Fibroblast of lung (primary cell): ENCODE measurements at regions not wholly inside any gene's neighbourhood (a gene's known extent, or its start where the extent isn't known, plus 50 kb on each side); places are given as distances from the start of the nearest gene placed in this dataset.
A peak's percentile ranks its signal among the peaks of the same experiment; 100 is the strongest.

Source experiments
- DNase-seq, 2 donors: peaks; one replicate each; pipeline versions ENCODE4 v3.0.0 to v3.0.0-alpha.2; 2010; ENCODE audit warnings: low read depth in 2 of 2
- H2AFZ ChIP-seq: 2 replicates; pipeline ENCODE4 v1.5.1; 2012; ENCODE audit warnings: low read length, control low read depth, inconsistent platforms
- H3K27ac ChIP-seq: 2 replicates; pipeline ENCODE4 v1.5.1; 2011; ENCODE audit warnings: low read length, control low read depth; ENCODE audit not compliant: insufficient read depth
- H3K27me3 ChIP-seq: 2 replicates; pipeline ENCODE4 v1.5.1; 2011; ENCODE audit warnings: mild to moderate bottlenecking, low read length; ENCODE audit not compliant: control insufficient read depth, insufficient read depth
- H3K36me3 ChIP-seq: 2 replicates; pipeline ENCODE4 v1.5.1; 2011; ENCODE audit warnings: low read length; ENCODE audit not compliant: control insufficient read depth, insufficient read depth
- H3K4me1 ChIP-seq: 2 replicates; pipeline ENCODE4 v1.5.1; 2011; ENCODE audit warnings: low read length; ENCODE audit not compliant: control insufficient read depth, insufficient read depth; ENCODE audit errors: extremely low read depth
- H3K4me2 ChIP-seq: 2 replicates; pipeline ENCODE4 v1.5.1; 2011; ENCODE audit warnings: low read length, control low read depth; ENCODE audit not compliant: insufficient read depth; ENCODE audit errors: extremely low read depth
- H3K4me3 ChIP-seq, 4 experiments: fragments of 200-600 bp in 1 of 4; sonication (generic) in 1 of 4; replicated peaks in 1 of 4; 2 replicates each; pipeline ENCODE4 v1.5.1; 2011 to 2016; ENCODE audit warnings: low read length in 4 of 4, low read depth in 3 of 4, mild to moderate bottlenecking in 3 of 4, control low read depth in 2 of 4, inconsistent platforms in 1 of 4, mixed read lengths in 1 of 4; ENCODE audit not compliant: insufficient read depth in 1 of 4; ENCODE audit errors: control extremely low read depth in 1 of 4
- H3K79me2 ChIP-seq: 2 replicates; pipeline ENCODE4 v1.5.1; 2012; ENCODE audit warnings: mild to moderate bottlenecking, low read length, inconsistent platforms; ENCODE audit not compliant: control insufficient read depth, insufficient read depth
- H3K9ac ChIP-seq: 2 replicates; pipeline ENCODE4 v1.5.1; 2011; ENCODE audit warnings: mild to moderate bottlenecking, low read length, control low read depth; ENCODE audit not compliant: insufficient read depth
- H3K9me3 ChIP-seq: 2 replicates; pipeline ENCODE4 v1.5.1; 2012; ENCODE audit warnings: low read depth, low read length; ENCODE audit not compliant: control insufficient read depth, insufficient read depth
- H4K20me1 ChIP-seq: 2 replicates; pipeline ENCODE4 v1.5.1; 2011; ENCODE audit warnings: low read length; ENCODE audit not compliant: control insufficient read depth, insufficient read depth; ENCODE audit errors: extremely low read depth
- CTCF ChIP-seq, 2 donors: IDR thresholded peaks in 1 of 2; conservative IDR thresholded peaks in 1 of 2; 1 replicate in 1 of 2; 2 replicates in 1 of 2; pipeline ENCODE4 v1.5.1; 2011 to 2012; ENCODE audit warnings: low read length in 2 of 2, control low read depth in 1 of 2, inconsistent platforms in 1 of 2, low read depth in 1 of 2, mild to moderate bottlenecking in 1 of 2
- EZH2 ChIP-seq: IDR thresholded peaks from 2 replicates; pipeline ENCODE4 v1.5.1; 2012; ENCODE audit warnings: low read length, control low read depth, mild to moderate bottlenecking; ENCODE audit errors: missing control alignments

GRCh38 chr3:187950671-187951070 lies 203.3 kb upstream of the LPP start:
- H3K79me2 ChIP-seq, result no peaks in the 10 kb centered on the region
- no peaks in the 10 kb centered on the region for H3K9me3 ChIP-seq
- H4K20me1 ChIP-seq, result no peaks in the 10 kb centered on the region
- no peak for DNase-seq
- no peak overlapping the region for H3K27ac ChIP-seq
- H3K4me2 ChIP-seq, result no peak overlapping the region
- H3K27me3 ChIP-seq, result no peaks in the 10 kb centered on the region
- no peaks in the 10 kb centered on the region for H3K36me3 ChIP-seq
- H3K4me1 ChIP-seq, result peaks cover 17% of the 10 kb centered on the region
- no peak for TF ChIP-seq EZH2
- no peak for TF ChIP-seq CTCF (conservative IDR thresholded peaks at IDR 0.05 in 1 of 2, IDR thresholded peaks at IDR 0.05 in 1 of 2; ENCODE audit: low read depth in 1 of 2, low read length in 2 of 2)
- no peak overlapping the region for H3K4me3 ChIP-seq
- H3K9ac ChIP-seq, result no peak overlapping the region
- no peak overlapping the region for H2AFZ ChIP-seq

GRCh38 chr3:187951452-187952190 lies 202.3 kb upstream of the LPP start:
- no peak overlapping the region for H3K4me3 ChIP-seq
- peaks cover 15% of the 10 kb centered on the region for H3K4me1 ChIP-seq
- no peak overlapping the region for H3K9ac ChIP-seq
- H3K36me3 ChIP-seq, result no peaks in the 10 kb centered on the region
- peak in 1 of 2 donors; percentile 48 for DNase-seq
- no peak overlapping the region for H3K4me2 ChIP-seq
- H3K79me2 ChIP-seq, result no peaks in the 10 kb centered on the region
- no peak overlapping the region for H3K27ac ChIP-seq
- TF ChIP-seq EZH2, result no peak
- no peak for TF ChIP-seq CTCF (conservative IDR thresholded peaks at IDR 0.05 in 1 of 2, IDR thresholded peaks at IDR 0.05 in 1 of 2; ENCODE audit: low read depth in 1 of 2, low read length in 2 of 2)
- H3K9me3 ChIP-seq, result no peaks in the 10 kb centered on the region
- H2AFZ ChIP-seq, result no peak overlapping the region
- H3K27me3 ChIP-seq, result no peaks in the 10 kb centered on the region
- H4K20me1 ChIP-seq, result no peaks in the 10 kb centered on the region

GRCh38 chr3:187952849-187953248 lies 201.1 kb upstream of the LPP start:
- Histone ChIP-seq H3K4me2 (no peak overlapping the region), H2AFZ (no peak overlapping the region), H3K9me3 (no peaks in the 10 kb centered on the region), H3K27ac (no peak overlapping the region), H4K20me1 (no peaks in the 10 kb centered on the region), H3K4me3 (no peak overlapping the region), H3K4me1 (peaks cover 15% of the 10 kb centered on the region), H3K36me3 (no peaks in the 10 kb centered on the region), H3K27me3 (no peaks in the 10 kb centered on the region), H3K9ac (no peak overlapping the region), H3K79me2 (no peaks in the 10 kb centered on the region)
- TF ChIP-seq EZH2 (no peak), CTCF (conservative IDR thresholded peaks at IDR 0.05 in 1 of 2, IDR thresholded peaks at IDR 0.05 in 1 of 2; ENCODE audit: low read depth in 1 of 2, low read length in 2 of 2) (no peak)
- peak in 1 of 2 donors; percentile 32 for DNase-seq
